ENCODE measurements at regions not wholly inside any gene's neighbourhood (a gene's known extent, or its start where the extent isn't known, plus 50 kb on each side); places are given as distances from the start of the nearest gene placed in this dataset.

DNA sequence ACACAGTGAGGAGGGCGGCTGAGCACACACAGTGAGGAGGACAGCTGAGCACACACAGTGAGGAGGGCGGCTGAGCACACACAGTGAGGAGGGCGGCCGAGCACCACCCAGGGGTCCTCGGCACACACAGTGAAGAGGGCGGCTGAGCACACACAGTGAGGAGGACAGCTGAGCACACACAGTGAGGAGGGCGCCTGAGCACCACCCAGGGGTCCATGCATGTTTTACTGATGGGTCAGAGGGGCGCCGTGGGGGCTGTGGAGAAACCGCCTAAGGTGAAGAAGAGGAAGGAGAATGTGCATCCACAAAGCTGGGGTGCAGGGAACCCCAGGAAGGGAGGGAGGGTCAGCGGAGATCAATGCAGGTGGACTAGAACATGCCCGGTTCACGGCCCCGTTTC is 461.8 kb downstream of the BRD1 start:
- no peak for ATAC-seq
- BruUV-seq (replicated peaks): no TSS peak
- POLR2A ChIA-PET: no interaction called here

DNA sequence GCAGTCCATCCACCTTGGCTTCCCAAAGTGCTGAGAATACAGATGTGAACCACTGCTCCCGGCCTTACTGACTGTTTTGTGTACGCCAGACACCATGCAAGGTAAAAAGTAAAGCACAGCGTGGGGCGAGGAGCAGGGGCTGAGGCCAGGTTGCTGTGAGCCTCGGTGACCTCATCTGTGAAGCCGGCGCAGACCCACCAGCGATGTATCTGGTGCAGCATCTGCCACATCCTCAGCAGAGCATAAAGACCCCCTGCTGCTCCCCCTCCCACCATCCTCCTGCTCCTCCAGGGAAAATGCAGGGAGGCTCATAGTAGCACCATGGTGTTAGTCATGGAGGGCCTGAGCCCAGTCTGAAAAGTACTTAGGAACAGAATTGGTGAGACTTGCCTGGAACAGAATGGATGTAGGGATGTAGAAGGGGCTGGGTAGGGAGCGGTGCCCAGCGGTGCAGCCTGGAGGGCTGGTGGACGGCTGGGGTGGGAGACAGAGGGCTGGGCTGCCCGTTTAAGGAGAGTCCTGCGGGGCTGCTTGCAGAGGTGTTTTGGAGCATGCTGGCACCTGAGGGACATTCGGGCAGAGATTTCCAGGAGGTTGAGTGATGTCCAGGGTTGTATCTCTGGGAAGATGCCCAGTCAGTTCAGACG is 462.4 kb downstream of the BRD1 start:
- H2AFZ ChIP-seq (ENCODE audit: low read depth, low read length, poor library complexity, severe bottlenecking): no peak overlapping the region
- peaks cover 19% of the 10 kb centered on the region for H3K27me3 ChIP-seq (ENCODE audit: insufficient read depth, low read length)
- no peak overlapping the region for H3K9ac ChIP-seq (ENCODE audit: low read length)
- ChIA-PET POLR2A (no interaction called here), RAD21 (ENCODE audit: low non-redundant PET in 1 of 2, low total read pairs in 2 of 2, uncharacterized antibody in 2 of 2, unreplicated experiment in 2 of 2) (no interaction called here), CTCF (no interaction called here)
- H3K9me3 ChIP-seq (ENCODE audit: control insufficient read depth in 1 of 2, insufficient read depth in 1 of 2, low read depth in 1 of 2, low read length in 2 of 2): no peaks in the 10 kb centered on the region
- H3K36me3 ChIP-seq (ENCODE audit: control insufficient read depth in 1 of 2, insufficient read depth in 2 of 2, low read length in 2 of 2): no peaks in the 10 kb centered on the region
- no peaks in the 10 kb centered on the region for H4K20me1 ChIP-seq (ENCODE audit: insufficient read depth)
- ATAC-seq (no peak), DNase-seq (ENCODE audit: low read depth, low spot score) (no peak)
- intact Hi-C loops (cut with micrococcal nuclease): no loop called here
- TF ChIP-seq, protein P1, sequence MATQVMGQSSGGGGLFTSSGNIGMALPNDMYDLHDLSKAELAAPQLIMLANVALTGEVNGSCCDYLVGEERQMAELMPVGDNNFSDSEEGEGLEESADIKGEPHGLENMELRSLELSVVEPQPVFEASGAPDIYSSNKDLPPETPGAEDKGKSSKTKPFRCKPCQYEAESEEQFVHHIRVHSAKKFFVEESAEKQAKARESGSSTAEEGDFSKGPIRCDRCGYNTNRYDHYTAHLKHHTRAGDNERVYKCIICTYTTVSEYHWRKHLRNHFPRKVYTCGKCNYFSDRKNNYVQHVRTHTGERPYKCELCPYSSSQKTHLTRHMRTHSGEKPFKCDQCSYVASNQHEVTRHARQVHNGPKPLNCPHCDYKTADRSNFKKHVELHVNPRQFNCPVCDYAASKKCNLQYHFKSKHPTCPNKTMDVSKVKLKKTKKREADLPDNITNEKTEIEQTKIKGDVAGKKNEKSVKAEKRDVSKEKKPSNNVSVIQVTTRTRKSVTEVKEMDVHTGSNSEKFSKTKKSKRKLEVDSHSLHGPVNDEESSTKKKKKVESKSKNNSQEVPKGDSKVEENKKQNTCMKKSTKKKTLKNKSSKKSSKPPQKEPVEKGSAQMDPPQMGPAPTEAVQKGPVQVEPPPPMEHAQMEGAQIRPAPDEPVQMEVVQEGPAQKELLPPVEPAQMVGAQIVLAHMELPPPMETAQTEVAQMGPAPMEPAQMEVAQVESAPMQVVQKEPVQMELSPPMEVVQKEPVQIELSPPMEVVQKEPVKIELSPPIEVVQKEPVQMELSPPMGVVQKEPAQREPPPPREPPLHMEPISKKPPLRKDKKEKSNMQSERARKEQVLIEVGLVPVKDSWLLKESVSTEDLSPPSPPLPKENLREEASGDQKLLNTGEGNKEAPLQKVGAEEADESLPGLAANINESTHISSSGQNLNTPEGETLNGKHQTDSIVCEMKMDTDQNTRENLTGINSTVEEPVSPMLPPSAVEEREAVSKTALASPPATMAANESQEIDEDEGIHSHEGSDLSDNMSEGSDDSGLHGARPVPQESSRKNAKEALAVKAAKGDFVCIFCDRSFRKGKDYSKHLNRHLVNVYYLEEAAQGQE (IDR thresholded peaks at IDR 0.05; ENCODE audit: low read depth): no peak
- TF ChIP-seq EZH2 (IDR thresholded peaks at IDR 0.05) (no peak), POLR2AphosphoS5 (IDR thresholded peaks at IDR 0.05; ENCODE audit: low read depth, low read length) (no peak), JUND (IDR thresholded peaks at IDR 0.05) (no peak), YY1 (IDR thresholded peaks at IDR 0.05; ENCODE audit: extremely low read depth, insufficient replicate concordance, low read depth, low read length) (no peak), POLR2A (IDR thresholded peaks at IDR 0.05; ENCODE audit: borderline replicate concordance, extremely low read depth, insufficient read depth, insufficient read length) (no peak), SRF (IDR thresholded peaks at IDR 0.05; ENCODE audit: low read depth) (no peak), EZH2phosphoT487 (IDR thresholded peaks at IDR 0.05; ENCODE audit: borderline replicate concordance) (no peak)
- TF ChIP-seq, protein P2, sequence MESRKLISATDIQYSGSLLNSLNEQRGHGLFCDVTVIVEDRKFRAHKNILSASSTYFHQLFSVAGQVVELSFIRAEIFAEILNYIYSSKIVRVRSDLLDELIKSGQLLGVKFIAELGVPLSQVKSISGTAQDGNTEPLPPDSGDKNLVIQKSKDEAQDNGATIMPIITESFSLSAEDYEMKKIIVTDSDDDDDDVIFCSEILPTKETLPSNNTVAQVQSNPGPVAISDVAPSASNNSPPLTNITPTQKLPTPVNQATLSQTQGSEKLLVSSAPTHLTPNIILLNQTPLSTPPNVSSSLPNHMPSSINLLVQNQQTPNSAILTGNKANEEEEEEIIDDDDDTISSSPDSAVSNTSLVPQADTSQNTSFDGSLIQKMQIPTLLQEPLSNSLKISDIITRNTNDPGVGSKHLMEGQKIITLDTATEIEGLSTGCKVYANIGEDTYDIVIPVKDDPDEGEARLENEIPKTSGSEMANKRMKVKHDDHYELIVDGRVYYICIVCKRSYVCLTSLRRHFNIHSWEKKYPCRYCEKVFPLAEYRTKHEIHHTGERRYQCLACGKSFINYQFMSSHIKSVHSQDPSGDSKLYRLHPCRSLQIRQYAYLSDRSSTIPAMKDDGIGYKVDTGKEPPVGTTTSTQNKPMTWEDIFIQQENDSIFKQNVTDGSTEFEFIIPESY (IDR thresholded peaks at IDR 0.05; ENCODE audit: extremely low read depth, insufficient replicate concordance, low read length): no peak
- H3K79me2 ChIP-seq (ENCODE audit: insufficient read depth, low read length): no peaks in the 10 kb centered on the region
- H3K4me2 ChIP-seq (ENCODE audit: low read length): no peak overlapping the region
- no peak overlapping the region for H3K4me3 ChIP-seq (replicated peaks in 1 of 2; ENCODE audit: low read depth in 1 of 2, low read length in 2 of 2)
- no peaks in the 10 kb centered on the region for H3K9me2 ChIP-seq (ENCODE audit: insufficient read depth)
- BruUV-seq (replicated peaks): no TSS peak
- peaks cover 8 to 22% of the 10 kb centered on the region in 2 experiments; a peak in 3 of 4 replicates for H3K4me1 ChIP-seq (ENCODE audit: control insufficient read depth in 1 of 2, insufficient read depth in 2 of 2, low read length in 2 of 2)
- H3K27ac ChIP-seq (ENCODE audit: low read depth, low read length): no peak overlapping the region

More for the DNA sequence above, 461.8 kb downstream of the BRD1 start:
- no peak for DNase-seq (ENCODE audit: low read depth, low spot score)
- Histone ChIP-seq H4K20me1 (ENCODE audit: insufficient read depth) (no peaks in the 10 kb centered on the region), H2AFZ (ENCODE audit: low read depth, low read length, poor library complexity, severe bottlenecking) (no peak overlapping the region), H3K4me3 (replicated peaks in 1 of 2; ENCODE audit: low read depth in 1 of 2, low read length in 2 of 2) (no peak overlapping the region), H3K4me1 (ENCODE audit: control insufficient read depth in 1 of 2, insufficient read depth in 2 of 2, low read length in 2 of 2) (peaks cover 8 to 22% of the 10 kb centered on the region in 2 experiments; a peak in 3 of 4 replicates), H3K36me3 (ENCODE audit: control insufficient read depth in 1 of 2, insufficient read depth in 2 of 2, low read length in 2 of 2) (no peaks in the 10 kb centered on the region), H3K4me2 (ENCODE audit: low read length) (no peak overlapping the region), H3K27ac (ENCODE audit: low read depth, low read length) (no peak overlapping the region), H3K27me3 (ENCODE audit: insufficient read depth, low read length) (peaks cover 13% of the 10 kb centered on the region), H3K9me3 (ENCODE audit: control insufficient read depth in 1 of 2, insufficient read depth in 1 of 2, low read depth in 1 of 2, low read length in 2 of 2) (no peaks in the 10 kb centered on the region), H3K79me2 (ENCODE audit: insufficient read depth, low read length) (no peaks in the 10 kb centered on the region), H3K9ac (ENCODE audit: low read length) (no peak overlapping the region), H3K9me2 (ENCODE audit: insufficient read depth) (no peaks in the 10 kb centered on the region)
- intact Hi-C loops (cut with micrococcal nuclease): no loop called here
- no peak for TF ChIP-seq EZH2 (IDR thresholded peaks at IDR 0.05)
- TF ChIP-seq ELF1 (IDR thresholded peaks at IDR 0.05; ENCODE audit: borderline replicate concordance, low read depth): no peak
- ChIA-PET RAD21 (ENCODE audit: low non-redundant PET in 1 of 2, low total read pairs in 2 of 2, uncharacterized antibody in 2 of 2, unreplicated experiment in 2 of 2) (no interaction called here), CTCF (no interaction called here)
